NT2/D1 (cell line): ENCODE measurements at regions not wholly inside any gene's neighbourhood (a gene's known extent, or its start where the extent isn't known, plus 50 kb on each side); places are given as distances from the start of the nearest gene placed in this dataset.

ENCODE experiments used
- DNase-seq: peaks from one replicate; pipeline ENCODE4 v3.0.0-alpha.2; 2011; ENCODE audit warnings: low read depth, low spot score
- H3K27me3 ChIP-seq: 2 replicates; pipeline ENCODE4 v1.6.0; 2011; ENCODE audit warnings: mild to moderate bottlenecking; ENCODE audit not compliant: insufficient read length, insufficient read depth
- H3K36me3 ChIP-seq: 2 replicates; pipeline ENCODE4 v1.6.1; 2011; ENCODE audit warnings: mild to moderate bottlenecking, low read length, mixed read lengths; ENCODE audit not compliant: insufficient read depth, insufficient read length
- H3K4me1 ChIP-seq: 2 replicates; pipeline ENCODE4 v1.5.1; 2011; ENCODE audit not compliant: insufficient read depth, insufficient read length
- H3K4me3 ChIP-seq: 2 replicates; pipeline ENCODE4 v1.5.1; 2011; ENCODE audit warnings: low read depth; ENCODE audit not compliant: insufficient read length
- H3K9ac ChIP-seq: 2 replicates; pipeline ENCODE4 v1.6.0; 2011; ENCODE audit warnings: low read depth; ENCODE audit not compliant: insufficient read length
- H3K9me3 ChIP-seq: 2 replicates; pipeline ENCODE4 v1.5.1; 2011; ENCODE audit warnings: mild to moderate bottlenecking, low read length; ENCODE audit not compliant: insufficient read depth
- SUZ12 ChIP-seq: IDR thresholded peaks from 2 replicates; pipeline ENCODE4 v1.6.1; 2011; ENCODE audit not compliant: insufficient read length, insufficient read depth; ENCODE audit errors: extremely low read depth
- YY1 ChIP-seq: IDR thresholded peaks from 2 replicates; pipeline ENCODE4 v1.6.1; 2011; ENCODE audit not compliant: insufficient read length, insufficient read depth
- ZNF274 ChIP-seq: IDR thresholded peaks from 2 replicates; pipeline ENCODE4 v1.6.1; 2011; ENCODE audit warnings: mild to moderate bottlenecking, low read depth, low read length

DNA sequence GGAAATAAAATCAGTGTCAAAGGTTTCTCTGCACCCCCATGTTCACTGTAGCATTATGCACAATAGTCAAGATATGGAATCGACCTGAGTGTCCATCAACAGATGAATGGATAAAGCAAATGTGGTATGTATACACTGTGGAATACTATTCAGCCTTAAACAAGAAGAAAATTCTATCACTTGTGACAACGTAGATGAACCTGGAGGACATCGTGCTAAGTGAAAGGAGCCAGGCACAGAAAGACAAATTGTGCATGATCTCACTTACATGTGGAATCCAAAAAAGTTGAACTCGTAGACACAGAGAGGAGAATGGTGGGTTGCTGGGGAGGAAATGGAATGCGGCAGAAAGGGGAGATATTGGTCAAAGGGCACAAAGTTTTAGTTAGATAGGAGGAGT lies 136.3 kb upstream of the ESR1 start:
- Histone ChIP-seq H3K27me3 (no peaks in the 10 kb centered on the region), H3K9ac (no peak overlapping the region), H3K4me1 (no peaks in the 10 kb centered on the region), H3K4me3 (no peak overlapping the region), H3K36me3 (no peaks in the 10 kb centered on the region), H3K9me3 (no peaks in the 10 kb centered on the region)
- DNase-seq = no peak
- TF ChIP-seq ZNF274 (no peak), YY1 (no peak), SUZ12 (no peak)

DNA sequence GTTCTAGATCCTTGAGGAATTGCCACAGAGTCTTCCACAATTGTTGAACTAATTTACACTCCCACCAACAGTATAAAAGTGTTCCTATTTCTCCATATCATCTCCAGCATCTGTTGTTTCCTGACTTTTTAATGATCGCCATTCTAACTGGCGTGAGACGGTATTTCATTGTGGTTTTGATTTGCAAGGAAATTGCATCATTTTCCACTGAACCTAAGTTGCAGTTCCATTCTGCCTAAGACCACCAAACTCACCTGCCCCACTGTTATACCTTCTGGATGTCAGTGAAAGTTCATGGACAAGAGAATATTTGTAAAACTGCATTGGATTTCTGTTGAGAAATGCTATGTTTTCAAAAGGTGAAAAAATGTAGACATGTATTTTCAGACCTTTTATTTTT lies 132.9 kb upstream of the ESR1 start:
- no peak for DNase-seq
- TF ChIP-seq YY1 (no peak), SUZ12 (no peak), ZNF274 (no peak)
- H3K9ac ChIP-seq = no peak overlapping the region
- H3K27me3 ChIP-seq = no peaks in the 10 kb centered on the region
- no peaks in the 10 kb centered on the region for H3K36me3 ChIP-seq
- H3K4me3 ChIP-seq = no peak overlapping the region
- no peaks in the 10 kb centered on the region for H3K4me1 ChIP-seq
- H3K9me3 ChIP-seq = no peaks in the 10 kb centered on the region

DNA sequence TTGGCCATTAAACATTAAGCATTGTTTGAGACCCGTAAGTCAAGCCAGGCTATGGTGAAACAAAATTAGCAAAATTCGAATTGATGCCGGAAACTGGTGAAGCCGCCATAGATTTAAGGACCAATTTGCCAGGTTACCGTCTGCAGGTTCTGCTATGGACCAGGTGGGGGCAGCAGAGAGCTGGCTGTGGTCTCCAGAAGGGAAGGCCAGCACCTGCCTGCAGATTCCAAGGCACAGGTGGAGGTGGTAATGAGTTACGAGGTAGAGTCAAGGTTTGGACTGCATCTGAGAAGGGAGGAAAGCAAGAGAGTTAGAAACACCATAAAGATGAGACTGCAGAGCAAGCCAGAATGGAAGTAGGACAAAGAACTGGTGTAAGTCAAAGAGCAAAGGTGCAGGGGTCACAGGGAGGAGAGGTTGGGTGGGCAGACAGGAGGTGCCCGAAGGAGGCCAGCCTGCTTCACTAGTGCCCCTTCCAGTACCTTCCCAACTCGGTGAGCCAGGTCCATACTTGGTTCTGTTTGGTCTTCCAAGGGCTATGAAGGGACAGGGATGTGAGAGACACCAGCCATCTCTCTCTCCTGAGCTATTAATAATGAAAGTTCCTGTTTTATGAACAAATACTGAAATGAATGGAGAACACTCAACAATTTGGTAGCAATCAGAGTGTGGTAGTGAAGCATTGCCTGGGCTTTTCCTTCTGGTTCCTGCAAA lies 131.6 kb upstream of the ESR1 start:
- no peaks in the 10 kb centered on the region for H3K36me3 ChIP-seq
- H3K4me3 ChIP-seq = no peak overlapping the region
- DNase-seq = peak; percentile 44
- no peak for TF ChIP-seq ZNF274
- TF ChIP-seq YY1 = no peak
- TF ChIP-seq SUZ12 = no peak
- no peaks in the 10 kb centered on the region for H3K27me3 ChIP-seq
- H3K4me1 ChIP-seq = no peaks in the 10 kb centered on the region
- no peaks in the 10 kb centered on the region for H3K9me3 ChIP-seq
- H3K9ac ChIP-seq = no peak overlapping the region

DNA sequence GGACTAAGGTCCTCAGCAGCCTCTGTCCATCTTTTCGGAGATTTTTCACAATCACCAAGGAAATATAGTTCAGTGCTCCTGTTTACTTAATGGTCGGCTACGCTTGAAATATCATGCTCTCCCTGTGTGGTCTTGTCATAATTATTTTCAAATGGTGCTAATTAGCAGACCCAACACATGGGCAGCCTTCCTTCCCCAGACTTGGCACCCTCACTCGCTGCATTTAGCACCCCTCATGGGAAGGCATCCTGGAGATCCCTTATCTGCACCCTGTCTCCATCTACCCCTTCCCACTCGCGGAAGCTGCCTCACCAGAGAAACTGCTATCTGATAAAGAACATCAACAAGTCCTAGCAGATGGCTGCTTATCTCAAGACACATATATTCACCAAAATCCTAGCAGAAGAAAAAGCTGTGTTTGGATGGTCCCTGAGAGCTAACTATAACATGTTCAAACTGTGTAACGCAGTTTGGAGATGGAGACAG lies 131.0 kb upstream of the ESR1 start:
- no peaks in the 10 kb centered on the region for H3K4me1 ChIP-seq
- no peak overlapping the region for H3K9ac ChIP-seq
- no peak for TF ChIP-seq ZNF274
- TF ChIP-seq SUZ12 = no peak
- no peak for TF ChIP-seq YY1
- no peak overlapping the region for H3K4me3 ChIP-seq
- no peaks in the 10 kb centered on the region for H3K36me3 ChIP-seq
- no peaks in the 10 kb centered on the region for H3K27me3 ChIP-seq
- H3K9me3 ChIP-seq = no peaks in the 10 kb centered on the region
- no peak for DNase-seq

DNA sequence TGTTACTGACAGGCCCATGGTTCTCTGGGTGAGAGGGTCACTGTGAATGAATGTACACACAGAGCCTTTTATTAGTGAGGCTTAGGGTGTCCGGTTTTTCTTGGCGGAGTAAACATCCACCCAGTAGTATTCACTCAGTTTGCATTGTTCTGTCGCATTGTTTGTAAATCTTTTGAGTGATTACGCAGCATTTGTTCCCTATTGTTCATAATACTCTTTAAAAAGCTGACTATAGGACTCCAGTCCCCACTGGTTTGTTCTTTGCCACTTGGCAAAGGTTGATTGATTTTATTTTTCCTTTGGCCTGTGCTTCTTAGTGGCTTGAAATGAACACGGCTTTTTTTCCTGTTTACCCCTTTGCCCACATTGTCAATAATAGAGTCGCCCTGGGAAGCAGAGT lies 130.1 kb upstream of the ESR1 start:
- Histone ChIP-seq H3K4me3 (no peak overlapping the region), H3K36me3 (no peaks in the 10 kb centered on the region), H3K27me3 (no peaks in the 10 kb centered on the region), H3K4me1 (no peaks in the 10 kb centered on the region), H3K9ac (no peak overlapping the region), H3K9me3 (no peaks in the 10 kb centered on the region)
- TF ChIP-seq ZNF274 (no peak), YY1 (no peak)
- DNase-seq = no peak

DNA sequence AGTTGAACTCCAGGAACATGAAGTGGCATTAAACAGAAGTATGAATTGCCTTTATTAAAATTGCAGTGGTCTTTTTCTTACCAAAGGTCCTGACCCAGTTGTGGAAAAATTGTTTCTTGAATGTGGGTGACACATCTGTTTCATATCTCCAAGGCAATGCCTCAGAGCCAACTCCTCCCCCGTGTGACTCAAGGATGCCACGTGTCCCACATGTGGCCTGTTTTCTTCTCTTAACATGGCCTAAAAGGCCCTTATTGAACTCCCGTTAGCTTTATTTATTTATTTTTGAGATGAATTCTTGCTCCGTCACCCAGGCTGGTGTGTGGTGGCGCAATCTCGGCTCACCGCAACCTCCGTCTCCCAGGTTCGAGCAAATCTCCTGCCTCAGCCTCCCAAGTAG lies 128.4 kb upstream of the ESR1 start:
- Histone ChIP-seq H3K4me1 (no peaks in the 10 kb centered on the region), H3K4me3 (no peak overlapping the region), H3K36me3 (no peaks in the 10 kb centered on the region), H3K9me3 (no peaks in the 10 kb centered on the region), H3K27me3 (no peaks in the 10 kb centered on the region), H3K9ac (no peak overlapping the region)
- no peak for DNase-seq
- TF ChIP-seq SUZ12 (no peak), YY1 (no peak), ZNF274 (no peak)

DNA sequence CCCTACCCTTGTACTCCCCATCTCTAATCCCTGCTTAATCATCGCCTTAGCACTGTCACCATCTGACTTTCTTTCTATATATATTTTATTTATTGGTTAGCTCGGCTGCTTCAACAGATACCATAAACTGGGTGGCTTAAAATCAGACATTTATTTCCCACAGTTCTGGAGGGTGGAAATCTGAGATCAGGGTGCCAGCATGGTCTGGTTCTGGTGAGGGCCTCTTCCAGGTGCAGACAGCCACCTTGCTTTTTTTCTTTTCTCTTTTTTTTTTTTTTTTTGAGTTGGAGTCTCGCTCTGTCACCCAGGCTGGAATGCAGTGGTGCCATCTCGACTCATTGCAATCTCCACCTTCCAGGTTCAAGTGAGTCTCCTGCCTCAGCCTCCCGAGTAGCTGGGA lies 127.5 kb upstream of the ESR1 start:
- TF ChIP-seq ZNF274 (no peak), SUZ12 (no peak), YY1 (no peak)
- no peak overlapping the region for H3K9ac ChIP-seq
- no peak overlapping the region for H3K4me3 ChIP-seq
- no peak for DNase-seq
- no peaks in the 10 kb centered on the region for H3K36me3 ChIP-seq
- H3K9me3 ChIP-seq = no peaks in the 10 kb centered on the region
- H3K27me3 ChIP-seq = no peaks in the 10 kb centered on the region
- no peaks in the 10 kb centered on the region for H3K4me1 ChIP-seq

DNA sequence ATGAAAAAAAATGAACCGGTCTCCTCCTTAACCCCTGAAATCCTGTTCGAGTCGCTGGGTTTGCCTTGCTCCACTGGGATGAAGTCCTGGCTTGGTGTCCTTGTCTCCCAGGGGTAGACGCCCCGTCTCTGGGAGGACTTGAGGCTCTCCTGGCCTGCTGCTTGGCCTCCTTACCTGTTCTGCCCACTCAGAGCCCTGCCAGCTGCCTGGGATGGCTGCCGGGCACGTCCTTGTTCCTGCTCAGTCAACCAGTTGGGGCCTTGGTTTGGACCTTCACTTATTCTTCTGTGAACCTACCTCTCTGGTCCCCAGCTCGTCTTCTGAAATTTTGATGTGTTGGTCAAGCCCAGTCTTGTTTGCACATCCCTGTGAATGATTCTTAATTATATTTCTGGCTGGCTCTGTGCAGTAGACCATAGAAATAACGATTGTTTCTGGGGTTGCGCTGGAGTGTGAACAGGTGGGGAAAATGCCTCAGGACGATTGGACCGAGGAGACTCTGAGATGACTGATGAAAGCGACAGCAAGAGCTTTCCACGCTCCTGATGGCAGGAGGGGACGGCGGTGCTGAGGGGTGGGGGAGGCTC lies 126.5 kb upstream of the ESR1 start:
- no peak overlapping the region for H3K4me3 ChIP-seq
- H3K9ac ChIP-seq = no peak overlapping the region
- DNase-seq = no peak
- TF ChIP-seq YY1 = no peak
- no peak for TF ChIP-seq ZNF274
- TF ChIP-seq SUZ12 = no peak
- H3K4me1 ChIP-seq = no peaks in the 10 kb centered on the region
- no peaks in the 10 kb centered on the region for H3K27me3 ChIP-seq
- no peaks in the 10 kb centered on the region for H3K9me3 ChIP-seq
- no peaks in the 10 kb centered on the region for H3K36me3 ChIP-seq
